A673 (cell line): ENCODE measurements at regions not wholly inside any gene's neighbourhood (a gene's known extent, or its start where the extent isn't known, plus 50 kb on each side); places are given as distances from the start of the nearest gene placed in this dataset.

Experiments used
- CTCF ChIP-seq: fragments of 300-800, 200-600 bp; sonication (generic); conservative IDR thresholded peaks from 2 replicates; pipeline ENCODE4 v1.5.1; 2017; ENCODE audit warnings: low read depth, mild to moderate bottlenecking, antibody characterized with exemption, low read length, moderate library complexity, mixed read lengths
- EZH2 ChIP-seq: fragments of 200-600 bp; sonication (generic); IDR thresholded peaks from 2 replicates; pipeline ENCODE4 v1.6.1; 2017; ENCODE audit warnings: borderline replicate concordance, low read depth, mild to moderate bottlenecking, mixed read lengths, antibody characterized with exemption, low read length; ENCODE audit not compliant: poor library complexity, severe bottlenecking

- no peak for TF ChIP-seq EZH2
- no peak for TF ChIP-seq CTCF
Measured at GRCh38 chr13:80483157-80483556, 142.2 kb upstream of the SPRY2 start.
